ENCODE measurements at regions not wholly inside any gene's neighbourhood (a gene's known extent, or its start where the extent isn't known, plus 50 kb on each side); places are given as distances from the start of the nearest gene placed in this dataset.

DNA sequence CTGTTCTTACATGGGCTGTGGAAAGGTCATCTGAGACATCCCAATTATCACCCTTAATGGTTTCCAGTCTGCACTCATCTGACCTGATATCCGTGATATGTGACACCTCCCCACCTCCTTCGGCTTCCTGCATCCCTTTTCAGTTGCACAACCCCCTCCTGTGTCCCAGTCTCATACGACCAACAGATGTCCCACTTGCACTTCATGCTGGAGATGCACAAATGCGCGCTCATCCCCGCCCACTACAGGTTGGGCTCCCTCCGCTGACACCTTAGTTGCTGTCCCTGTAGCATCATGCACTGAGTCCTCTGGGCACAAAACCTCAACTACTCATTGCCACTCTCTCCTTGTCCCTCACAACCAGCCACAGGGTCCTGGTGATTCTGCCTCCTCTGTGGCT lies 94.4 kb downstream of the MIS18A start:
- Mint-ChIP-seq H3K27ac (no peak overlapping the region), H3K4me1 (no peaks in the 10 kb centered on the region), H3K4me3 (no peak overlapping the region), H3K27me3 (peaks cover 5% of the 10 kb centered on the region), H3K9me3 (ENCODE audit: insufficient read depth) (no peaks in the 10 kb centered on the region)
- intact Hi-C loops (cut with micrococcal nuclease) = no loop called here
- TF ChIP-seq, protein P1, sequence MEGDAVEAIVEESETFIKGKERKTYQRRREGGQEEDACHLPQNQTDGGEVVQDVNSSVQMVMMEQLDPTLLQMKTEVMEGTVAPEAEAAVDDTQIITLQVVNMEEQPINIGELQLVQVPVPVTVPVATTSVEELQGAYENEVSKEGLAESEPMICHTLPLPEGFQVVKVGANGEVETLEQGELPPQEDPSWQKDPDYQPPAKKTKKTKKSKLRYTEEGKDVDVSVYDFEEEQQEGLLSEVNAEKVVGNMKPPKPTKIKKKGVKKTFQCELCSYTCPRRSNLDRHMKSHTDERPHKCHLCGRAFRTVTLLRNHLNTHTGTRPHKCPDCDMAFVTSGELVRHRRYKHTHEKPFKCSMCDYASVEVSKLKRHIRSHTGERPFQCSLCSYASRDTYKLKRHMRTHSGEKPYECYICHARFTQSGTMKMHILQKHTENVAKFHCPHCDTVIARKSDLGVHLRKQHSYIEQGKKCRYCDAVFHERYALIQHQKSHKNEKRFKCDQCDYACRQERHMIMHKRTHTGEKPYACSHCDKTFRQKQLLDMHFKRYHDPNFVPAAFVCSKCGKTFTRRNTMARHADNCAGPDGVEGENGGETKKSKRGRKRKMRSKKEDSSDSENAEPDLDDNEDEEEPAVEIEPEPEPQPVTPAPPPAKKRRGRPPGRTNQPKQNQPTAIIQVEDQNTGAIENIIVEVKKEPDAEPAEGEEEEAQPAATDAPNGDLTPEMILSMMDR (IDR thresholded peaks at IDR 0.05) = no peak
- ChIA-PET CTCF (no interaction called here), POLR2A (no interaction called here)
- Histone ChIP-seq H3K4me3 (ENCODE audit: control extremely low read depth in 1 of 5, extremely low read depth in 1 of 5, insufficient read depth in 1 of 5, low read depth in 2 of 5, low read length in 4 of 5) (no peak overlapping the region), H3K36me3 (replicated peaks in 1 of 2; ENCODE audit: control extremely low read depth in 1 of 2, control insufficient read depth in 1 of 2, extremely low read depth in 1 of 2, insufficient read depth in 2 of 2, low read length in 1 of 2) (no peaks in the 10 kb centered on the region), H3K79me2 (ENCODE audit: control insufficient read depth, insufficient read depth, low read length) (no peaks in the 10 kb centered on the region), H3K27me3 (replicated peaks in 1 of 4; ENCODE audit: control extremely low read depth in 1 of 4, control insufficient read depth in 3 of 4, insufficient read depth in 4 of 4, low read length in 3 of 4) (no peaks in the 10 kb centered on the region), H2AFZ (ENCODE audit: insufficient read depth, low read depth, low read length, poor library complexity, severe bottlenecking) (no peak overlapping the region), H3K27ac (ENCODE audit: low read length in 2 of 2) (no peak overlapping the region), H3K9me3 (ENCODE audit: control extremely low read depth in 1 of 3, control insufficient read depth in 2 of 3, insufficient read depth in 1 of 3, low read length in 2 of 3) (no peaks in the 10 kb centered on the region), H3K4me2 (replicated peaks; ENCODE audit: low read depth, low read length, poor library complexity, severe bottlenecking) (no peak overlapping the region), H3K4me1 (ENCODE audit: control insufficient read depth in 2 of 2, insufficient read depth in 2 of 2, low read length in 2 of 2) (no peaks in the 10 kb centered on the region), H3K9ac (ENCODE audit: low read length) (no peak overlapping the region), H4K20me1 (ENCODE audit: control insufficient read depth, insufficient read depth, low read length, poor library complexity, severe bottlenecking) (no peaks in the 10 kb centered on the region)
- WGBS (ENCODE audit: insufficient coverage) = 81% methylated on average over 6 of the region's 7 CpGs
- no peak for ATAC-seq (ENCODE audit: low read depth)
- DNase-seq = no peak

- H3K4me1 Mint-ChIP-seq = no peaks in the 10 kb centered on the region
- WGBS (ENCODE audit: insufficient coverage) = 91% methylated on average over 5 of the region's 5 CpGs
- CTCF ChIA-PET = no interaction called here
Measured at GRCh38 chr21:32184065-32184464, 94.8 kb downstream of the MIS18A start.

More at GRCh38 chr21:32184065-32184464, 94.8 kb downstream of the MIS18A start:
- Mint-ChIP-seq H3K27ac (no peak overlapping the region), H3K9me3 (ENCODE audit: insufficient read depth) (no peaks in the 10 kb centered on the region), H3K27me3 (peaks cover 4% of the 10 kb centered on the region), H3K4me3 (no peak overlapping the region)
- no peak overlapping the region for H3K9ac ChIP-seq (ENCODE audit: low read length)
- no peaks in the 10 kb centered on the region for H3K9me3 ChIP-seq (ENCODE audit: control extremely low read depth in 1 of 3, control insufficient read depth in 2 of 3, insufficient read depth in 1 of 3, low read length in 2 of 3)
- no peak overlapping the region for H3K4me2 ChIP-seq (replicated peaks; ENCODE audit: low read depth, low read length, poor library complexity, severe bottlenecking)
- POLR2A ChIA-PET = no interaction called here
- no peaks in the 10 kb centered on the region for H3K79me2 ChIP-seq (ENCODE audit: control insufficient read depth, insufficient read depth, low read length)
- H2AFZ ChIP-seq (ENCODE audit: insufficient read depth, low read depth, low read length, poor library complexity, severe bottlenecking) = no peak overlapping the region
- intact Hi-C loops (cut with micrococcal nuclease) = no loop called here
- H3K4me1 ChIP-seq (ENCODE audit: control insufficient read depth in 2 of 2, insufficient read depth in 2 of 2, low read length in 2 of 2) = no peaks in the 10 kb centered on the region
- ATAC-seq (ENCODE audit: low read depth) (no peak), DNase-seq (no peak)
- no peak overlapping the region for H3K4me3 ChIP-seq (ENCODE audit: control extremely low read depth in 1 of 5, extremely low read depth in 1 of 5, insufficient read depth in 1 of 5, low read depth in 2 of 5, low read length in 4 of 5)
- H3K36me3 ChIP-seq (replicated peaks in 1 of 2; ENCODE audit: control extremely low read depth in 1 of 2, control insufficient read depth in 1 of 2, extremely low read depth in 1 of 2, insufficient read depth in 2 of 2, low read length in 1 of 2) = no peaks in the 10 kb centered on the region
- no peaks in the 10 kb centered on the region for H3K27me3 ChIP-seq (replicated peaks in 1 of 4; ENCODE audit: control extremely low read depth in 1 of 4, control insufficient read depth in 3 of 4, insufficient read depth in 4 of 4, low read length in 3 of 4)
- TF ChIP-seq, protein P1 (IDR thresholded peaks at IDR 0.05) = no peak
- no peak for TF ChIP-seq EZH2 (IDR thresholded peaks at IDR 0.05; ENCODE audit: borderline replicate concordance, insufficient read depth, low read depth, low read length, poor library complexity, severe bottlenecking)
- H3K27ac ChIP-seq (ENCODE audit: low read length in 2 of 2) = no peak overlapping the region
- no peaks in the 10 kb centered on the region for H4K20me1 ChIP-seq (ENCODE audit: control insufficient read depth, insufficient read depth, low read length, poor library complexity, severe bottlenecking)
